ENCODE measurements at regions not wholly inside any gene's neighbourhood (a gene's known extent, or its start where the extent isn't known, plus 50 kb on each side); places are given as distances from the start of the nearest gene placed in this dataset.

GRCh38 chr3:147760941-147761340, 351.8 kb downstream of the ZIC1 start:
- no peak for DNase-seq

GRCh38 chr3:147773116-147773630, 364.0 kb downstream of the ZIC1 start:
- no peak for DNase-seq

- no peak for DNase-seq
Measured at GRCh38 chr3:147775411-147775810, 366.2 kb downstream of the ZIC1 start.

GRCh38 chr3:147775816-147776530, 366.8 kb downstream of the ZIC1 start:
- DNase-seq, result no peak

GRCh38 chr3:147793841-147794240, 384.7 kb downstream of the ZIC1 start:
- no peak for DNase-seq

- DNase-seq, result no peak
Measured at GRCh38 chr3:147794596-147794995, 385.4 kb downstream of the ZIC1 start.

GRCh38 chr3:147795418-147795817, 386.3 kb downstream of the ZIC1 start:
- DNase-seq, result no peak

GRCh38 chr3:147797095-147797494, 387.9 kb downstream of the ZIC1 start:
- peak; percentile 19 for DNase-seq

- DNase-seq, result no peak
Measured at GRCh38 chr3:147799601-147800000, 390.4 kb downstream of the ZIC1 start.

- no peak for DNase-seq
Measured at GRCh38 chr3:147807776-147808175, 398.6 kb downstream of the ZIC1 start.

- no peak for DNase-seq
Measured at GRCh38 chr3:147809206-147809605, 400.0 kb downstream of the ZIC1 start.

GRCh38 chr3:147812186-147812911, 403.2 kb downstream of the ZIC1 start:
- no peak for DNase-seq

GRCh38 chr3:147813256-147813655, 404.1 kb downstream of the ZIC1 start:
- no peak for DNase-seq

- peak; percentile 71 for DNase-seq
Measured at GRCh38 chr3:147816752-147817151, 407.6 kb downstream of the ZIC1 start.

- DNase-seq, result no peak
Measured at GRCh38 chr3:147832611-147833010, 423.4 kb downstream of the ZIC1 start.

GRCh38 chr3:147836330-147836729, 427.2 kb downstream of the ZIC1 start:
- no peak for DNase-seq

- no peak for DNase-seq
Measured at GRCh38 chr3:147838652-147839051, 429.5 kb downstream of the ZIC1 start.

GRCh38 chr3:147843331-147843730, 434.2 kb downstream of the ZIC1 start:
- no peak for DNase-seq

- no peak for DNase-seq
Measured at GRCh38 chr3:147846293-147846692, 437.1 kb downstream of the ZIC1 start.

- DNase-seq, result no peak
Measured at GRCh38 chr3:147846854-147847478, 437.8 kb downstream of the ZIC1 start.

- DNase-seq, result no peak
Measured at GRCh38 chr3:147851062-147851461, 441.9 kb downstream of the ZIC1 start.

GRCh38 chr3:147854542-147854941, 445.4 kb downstream of the ZIC1 start:
- DNase-seq, result no peak

GRCh38 chr3:147864754-147865354, 455.7 kb downstream of the ZIC1 start:
- DNase-seq, result no peak
